Kidney (tissue), 13 donors: ENCODE measurements at regions not wholly inside any gene's neighbourhood (a gene's known extent, or its start where the extent isn't known, plus 50 kb on each side); places are given as distances from the start of the nearest gene placed in this dataset.
A peak's percentile ranks its signal among the peaks of the same experiment; 100 is the strongest.

ENCODE experiments used
- DNase-seq, 5 donors: peaks; one replicate each; pipeline ENCODE4 v3.0.0-alpha.2; 2013 to 2020
- FAIRE-seq: peaks from 2 replicates; lab custom pipeline; 2012; peaks lifted over from hg19 to GRCh38; lab: Jason Lieb, UNC
- H3K27ac ChIP-seq, 2 donors: one replicate each; pipeline ENCODE4 v1.7.0; 2013; ENCODE audit warnings: low read depth in 2 of 2, low read length in 2 of 2, inconsistent platforms in 1 of 2
- H3K27me3 ChIP-seq: one replicate; pipeline ENCODE4 v1.7.1; 2013; ENCODE audit warnings: low read length, inconsistent platforms; ENCODE audit not compliant: control insufficient read depth, insufficient read depth
- H3K36me3 ChIP-seq, 3 donors: one replicate each; pipeline versions ENCODE4 v1.7.0 to v1.7.1; 2013; ENCODE audit warnings: low read length in 3 of 3, control low read depth in 1 of 3, inconsistent platforms in 1 of 3; ENCODE audit not compliant: insufficient read depth in 3 of 3, control insufficient read depth in 2 of 3
- H3K4me1 ChIP-seq, 3 donors: one replicate each; pipeline versions ENCODE4 v1.7.0 to v1.7.1; 2013; ENCODE audit warnings: low read length in 3 of 3, inconsistent platforms in 1 of 3, low read depth in 1 of 3; ENCODE audit not compliant: control insufficient read depth in 2 of 3, insufficient read depth in 2 of 3
- H3K4me3 ChIP-seq, 3 donors: one replicate each; pipeline versions ENCODE4 v1.7.0 to v1.8.1; 2013; ENCODE audit warnings: low read length in 3 of 3, control low read depth in 1 of 3, inconsistent platforms in 1 of 3
- H3K9ac ChIP-seq, 3 donors: one replicate each; pipeline versions ENCODE4 v1.7.0 to v1.7.1; 2013; ENCODE audit warnings: low read length in 3 of 3, control low read depth in 1 of 3, inconsistent platforms in 1 of 3
- H3K9me3 ChIP-seq, 3 donors: one replicate each; pipeline versions ENCODE4 v1.7.0 to v1.7.1; 2013; ENCODE audit warnings: low read length in 3 of 3, control low read depth in 1 of 3, inconsistent platforms in 1 of 3; ENCODE audit not compliant: control insufficient read depth in 2 of 3, insufficient read depth in 1 of 3
- CTCF ChIP-seq: IDR thresholded peaks from 3 replicates; pipeline ENCODE4 v1.5.1; 2012; ENCODE audit warnings: mild to moderate bottlenecking, moderate library complexity, borderline replicate concordance; ENCODE audit not compliant: insufficient read depth; ENCODE audit errors: extremely low read depth
- intact Hi-C: fragments of 100-400 bp; cut with DNase I; formaldehyde crosslinking; loops from one replicate; pipeline ENCODE4 v1.11.1; 2022
- donor health status: control.
- donor health status: control.
- donor health status: control.
- donor health status: control.
- donor health status: control.
- donor health status: DM: yes; HTN: yes; CAD: no.
- donor health status: Normal renal cell carcinoma (clear cell type).

GRCh38 chr1:218812360-218812759 is 361.3 kb upstream of the LYPLAL1 start:
- no peak for TF ChIP-seq CTCF
- H3K27me3 ChIP-seq: no peaks in the 10 kb centered on the region
- H3K4me1 ChIP-seq: no peaks in the 10 kb centered on the region
- FAIRE-seq (no peak), DNase-seq (no peak)
- no peak overlapping the region for H3K4me3 ChIP-seq
- H3K36me3 ChIP-seq: no peaks in the 10 kb centered on the region
- H3K9me3 ChIP-seq: no peaks in the 10 kb centered on the region
- intact Hi-C loops: no loop called here
- no peak overlapping the region for H3K9ac ChIP-seq
- no peak overlapping the region for H3K27ac ChIP-seq

DNA sequence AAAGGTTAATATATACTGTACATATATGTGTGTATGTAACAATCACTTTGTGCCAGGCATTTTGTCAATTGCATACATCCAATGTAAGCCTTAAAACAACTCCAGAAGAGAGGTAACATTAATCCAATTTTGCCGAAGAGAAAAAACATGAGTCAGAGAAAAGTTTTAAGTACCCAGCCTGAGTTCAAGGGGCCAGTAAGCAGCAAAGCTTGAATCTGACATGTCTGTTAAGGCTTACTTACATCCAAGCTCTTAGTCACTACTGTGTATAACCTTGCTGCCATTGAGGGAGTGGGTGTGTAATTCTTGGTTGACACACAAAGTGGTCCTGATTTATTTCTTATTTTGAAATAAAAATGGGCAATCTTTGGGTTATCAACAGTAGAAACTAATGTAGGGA is 360.4 kb upstream of the LYPLAL1 start:
- Histone ChIP-seq H3K36me3 (no peaks in the 10 kb centered on the region), H3K27ac (no peak overlapping the region), H3K27me3 (no peaks in the 10 kb centered on the region), H3K4me1 (no peaks in the 10 kb centered on the region), H3K4me3 (no peak overlapping the region), H3K9me3 (no peaks in the 10 kb centered on the region), H3K9ac (no peak overlapping the region)
- FAIRE-seq (no peak), DNase-seq (peak in 1 of 5 donors; percentile 8)
- TF ChIP-seq CTCF: no peak
- intact Hi-C loops: no loop called here

DNA sequence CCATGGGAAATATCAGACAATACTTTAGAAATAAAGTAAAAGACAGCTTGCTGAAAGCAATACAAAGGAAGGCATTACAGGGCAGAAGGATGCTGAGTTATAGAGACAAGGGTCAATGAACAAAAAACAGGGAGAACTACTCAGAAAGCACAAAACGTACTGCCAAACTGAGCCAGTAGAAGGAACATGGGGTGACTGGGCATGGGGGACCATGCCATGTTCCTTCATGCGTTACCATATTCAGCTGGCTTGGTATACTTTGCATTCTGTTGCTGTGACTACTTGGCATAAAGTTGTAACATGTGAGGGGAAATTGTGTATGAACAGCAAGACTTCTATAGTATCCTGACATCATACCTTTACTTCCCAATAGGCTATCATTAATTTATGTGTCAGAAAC is 358.6 kb upstream of the LYPLAL1 start:
- H3K36me3 ChIP-seq: no peaks in the 10 kb centered on the region
- no peaks in the 10 kb centered on the region for H3K4me1 ChIP-seq
- H3K4me3 ChIP-seq: no peak overlapping the region
- no peak overlapping the region for H3K9ac ChIP-seq
- no peak for TF ChIP-seq CTCF
- no peaks in the 10 kb centered on the region for H3K27me3 ChIP-seq
- no peaks in the 10 kb centered on the region for H3K9me3 ChIP-seq
- intact Hi-C loops: no loop called here
- DNase-seq (no peak), FAIRE-seq (no peak)
- H3K27ac ChIP-seq: no peak overlapping the region

- Histone ChIP-seq H3K36me3 (no peaks in the 10 kb centered on the region), H3K27ac (no peak overlapping the region), H3K9me3 (no peaks in the 10 kb centered on the region), H3K9ac (no peak overlapping the region), H3K4me3 (no peak overlapping the region), H3K4me1 (no peaks in the 10 kb centered on the region), H3K27me3 (no peaks in the 10 kb centered on the region)
- no peak for TF ChIP-seq CTCF
- DNase-seq (peak in 1 of 5 donors; percentile 8), FAIRE-seq (no peak)
- intact Hi-C loops: no loop called here
Observed at GRCh38 chr1:218817071-218817470, 356.6 kb upstream of the LYPLAL1 start.
